Islet precursor cell (in vitro differentiated cells): ENCODE measurements at regions not wholly inside any gene's neighbourhood (a gene's known extent, or its start where the extent isn't known, plus 50 kb on each side); places are given as distances from the start of the nearest gene placed in this dataset.

ENCODE experiments used
- DNase-seq: peaks from one replicate; pipeline ENCODE4 v3.0.0-alpha.2; 2018

DNA sequence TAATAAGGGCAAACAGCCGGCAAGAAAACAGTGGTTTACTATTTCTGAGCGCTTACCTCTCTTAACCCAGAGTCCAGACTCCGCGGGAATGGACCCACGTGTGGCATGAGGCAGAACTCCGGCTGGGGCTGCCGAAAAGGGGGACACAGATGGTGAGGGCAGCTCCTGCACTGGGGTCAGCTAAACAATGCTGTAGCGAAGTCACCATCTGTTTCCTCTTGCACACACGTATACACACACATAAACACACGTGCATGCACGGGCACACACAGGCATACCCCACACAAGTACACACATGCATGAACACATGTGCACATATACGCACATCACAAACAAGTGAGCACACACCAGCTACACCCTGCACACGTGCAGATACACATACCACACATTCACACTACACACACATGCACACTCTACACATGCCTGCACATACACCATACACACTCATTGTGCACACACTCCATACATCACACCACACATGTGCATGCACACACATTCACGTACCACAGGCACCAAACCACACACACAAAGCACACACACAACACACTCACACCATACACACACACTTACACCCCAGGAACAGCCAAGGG is 105.9 kb upstream of the ID2 start:
- DNase-seq: peak; percentile 48

DNA sequence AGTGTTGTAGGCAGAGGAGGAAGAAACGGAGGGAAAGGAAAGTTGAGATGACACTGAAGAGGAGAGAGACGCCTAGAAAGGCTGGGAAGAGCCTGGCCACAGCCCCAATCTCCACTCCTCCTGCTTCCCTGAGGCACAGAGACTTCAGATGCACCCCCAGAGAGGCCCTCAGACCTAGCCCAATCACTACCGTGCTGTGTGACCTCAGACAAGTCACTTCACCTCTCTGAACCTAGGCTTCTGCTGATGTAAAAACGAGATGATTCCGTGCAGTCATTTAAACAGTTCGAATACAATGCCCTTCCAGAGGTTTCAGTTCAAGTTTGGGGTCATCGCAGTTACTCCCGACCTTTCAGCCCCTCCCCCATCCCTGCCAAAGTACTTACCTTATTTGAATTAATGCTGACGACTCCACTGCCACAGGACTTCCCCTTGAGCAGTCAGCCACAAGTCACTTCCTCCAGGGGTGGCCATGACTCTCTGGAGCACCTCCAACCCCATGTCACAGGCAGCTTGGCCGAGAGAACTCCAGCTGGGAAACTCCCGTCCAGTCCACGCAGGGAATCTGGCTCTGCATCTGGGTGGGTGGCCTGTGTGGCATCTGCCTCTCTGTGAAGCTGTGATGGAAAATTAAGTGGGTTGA is 105.2 kb upstream of the ID2 start:
- peak; percentile 51 for DNase-seq

DNA sequence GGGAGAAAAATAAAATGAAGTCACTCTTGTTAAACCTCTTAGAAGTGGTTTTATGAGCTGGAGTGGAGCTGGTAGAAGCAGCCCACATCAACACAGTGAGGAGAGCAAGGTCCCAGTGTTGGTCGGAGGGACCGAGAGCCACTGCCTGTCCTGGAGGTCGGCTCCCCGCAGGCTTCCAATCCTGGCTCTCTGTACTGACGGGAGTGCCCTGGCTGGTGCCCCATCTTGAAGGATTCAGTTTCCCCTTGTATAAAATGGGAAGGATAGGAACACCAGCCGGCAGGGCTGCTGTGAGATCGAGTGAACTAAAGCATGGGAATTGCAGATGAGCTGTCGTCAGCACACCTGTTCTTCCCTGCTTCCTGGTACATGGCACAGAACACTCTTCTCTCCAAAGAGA is 104.3 kb upstream of the ID2 start:
- peak; percentile 50 for DNase-seq

DNA sequence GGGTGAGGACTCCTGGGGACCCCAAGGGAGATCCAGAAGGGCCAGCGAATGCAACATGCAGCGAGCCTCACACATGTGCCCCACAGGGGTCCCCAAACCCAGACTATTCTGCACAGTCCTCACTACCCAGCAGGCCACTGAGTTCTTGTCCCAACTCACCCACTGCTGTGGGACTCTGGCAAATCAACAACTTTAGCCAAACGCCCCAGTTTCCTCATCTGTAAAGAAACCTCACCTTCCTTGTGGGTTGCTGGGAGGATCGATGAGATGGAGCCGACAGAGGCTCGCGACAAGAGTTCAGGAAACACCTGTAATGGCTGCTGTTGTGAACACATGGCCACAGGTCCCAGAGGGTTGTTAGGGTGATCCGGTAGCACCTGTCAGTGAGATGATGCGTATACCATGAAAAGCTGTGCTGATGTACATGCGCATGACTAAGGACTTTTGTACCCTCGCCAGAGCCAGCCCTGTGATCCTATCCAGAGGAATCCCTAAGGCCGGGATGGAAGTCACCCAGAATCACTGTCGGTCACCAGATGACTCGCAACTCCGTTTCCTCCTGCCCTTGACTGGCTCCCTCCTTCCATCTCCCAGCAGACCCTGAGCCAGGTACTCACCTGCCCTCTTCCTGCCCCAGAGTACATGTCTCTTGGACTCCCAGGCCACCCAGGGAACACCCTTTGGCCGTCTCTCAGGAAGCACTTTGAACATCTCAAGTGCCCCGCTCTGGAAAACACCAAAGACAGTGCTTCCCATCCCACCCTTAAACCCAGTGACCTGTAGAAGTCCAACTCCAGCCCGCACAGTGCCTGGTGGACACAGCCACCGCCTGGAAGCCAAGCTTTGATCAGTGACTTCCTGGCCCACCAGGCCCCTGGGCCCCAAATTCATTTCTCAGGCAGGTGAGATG is 103.3 kb upstream of the ID2 start:
- no peak for DNase-seq

DNA sequence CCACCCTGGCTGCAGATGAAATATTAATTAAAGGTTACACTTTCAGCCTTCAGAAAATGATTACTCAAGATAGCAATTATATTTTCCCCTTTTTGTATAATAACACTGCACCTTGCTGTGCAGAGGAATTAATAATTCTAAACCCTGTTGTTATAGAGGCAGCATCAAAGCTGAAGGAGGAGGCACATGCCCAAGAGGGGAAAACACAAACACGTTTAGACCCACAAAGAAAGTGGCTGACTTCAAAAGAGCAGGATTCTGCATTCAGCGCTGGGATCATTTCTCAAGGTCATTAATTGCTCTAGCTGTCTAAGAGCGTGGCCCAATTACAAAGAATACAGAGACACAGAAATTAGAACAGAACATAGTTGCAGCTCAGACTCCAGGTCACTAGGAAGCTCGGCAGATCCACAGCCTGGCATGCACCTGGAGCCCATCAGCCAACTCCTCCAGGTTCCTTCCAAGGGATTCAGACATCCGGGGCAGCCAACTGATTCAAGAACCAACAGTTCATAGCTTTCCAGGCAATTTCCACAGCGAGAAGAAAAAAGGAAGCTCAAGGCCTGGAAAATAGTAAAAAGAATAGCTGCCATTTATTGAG is 102.3 kb upstream of the ID2 start:
- DNase-seq: no peak

DNA sequence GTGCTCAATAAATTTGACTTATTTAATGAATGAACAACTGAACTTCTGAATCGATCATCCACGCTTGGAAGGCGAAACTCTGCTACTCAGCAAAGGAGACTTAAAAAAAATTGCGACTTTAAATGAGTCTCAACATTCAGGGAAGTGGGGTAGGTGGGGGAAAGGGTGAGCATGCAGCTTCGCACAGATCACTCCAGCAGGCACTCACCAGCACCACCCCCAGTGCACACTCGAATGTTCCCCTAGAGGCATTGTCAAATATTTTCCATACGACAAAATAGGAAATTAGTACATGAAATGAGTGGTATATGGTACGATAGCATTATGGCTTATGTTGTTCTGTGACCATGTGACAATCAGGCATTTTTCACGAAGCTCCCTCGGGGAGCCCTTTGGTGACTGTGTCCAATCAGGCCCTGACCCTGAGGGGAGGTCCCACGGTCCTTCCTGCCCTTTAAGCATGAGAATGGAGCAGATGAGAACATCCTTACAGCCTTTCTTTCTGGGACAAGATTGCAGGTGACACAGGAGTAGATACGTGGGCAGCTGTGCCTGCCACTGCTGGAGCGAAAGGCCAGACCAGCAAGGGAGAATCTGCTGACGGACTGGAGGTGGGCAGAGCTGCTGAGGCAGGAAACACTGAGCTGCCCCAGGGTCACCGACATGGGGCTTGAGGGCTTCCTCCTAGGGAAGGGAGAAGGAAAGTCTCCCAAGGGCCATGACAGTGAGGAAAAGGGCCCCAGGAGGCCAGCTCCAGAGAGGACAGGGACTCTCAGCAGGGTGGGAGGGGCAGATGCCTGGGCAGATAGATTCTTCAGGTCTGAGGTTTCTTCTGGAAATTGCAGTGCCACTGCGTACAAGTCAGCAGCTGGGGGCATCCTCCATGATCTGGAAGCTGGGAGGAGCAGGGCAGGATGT is 101.3 kb upstream of the ID2 start:
- DNase-seq: no peak

DNA sequence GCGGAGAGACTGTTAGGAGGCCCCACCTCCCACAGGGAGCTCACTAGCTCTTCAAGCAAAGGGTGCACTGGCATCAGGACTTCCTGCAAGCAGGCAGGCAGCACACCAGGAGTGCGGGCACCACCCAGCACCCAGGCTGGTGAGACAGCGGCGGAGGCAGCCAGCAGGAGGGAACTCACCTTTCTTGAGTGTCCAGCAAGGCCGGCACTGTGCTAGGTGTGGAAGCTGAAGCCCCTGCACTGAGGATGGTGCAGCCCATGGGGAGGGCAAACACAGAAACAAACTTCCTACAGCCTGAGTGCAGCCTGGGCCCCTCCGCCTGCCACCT is 100.7 kb upstream of the ID2 start:
- no peak for DNase-seq

DNA sequence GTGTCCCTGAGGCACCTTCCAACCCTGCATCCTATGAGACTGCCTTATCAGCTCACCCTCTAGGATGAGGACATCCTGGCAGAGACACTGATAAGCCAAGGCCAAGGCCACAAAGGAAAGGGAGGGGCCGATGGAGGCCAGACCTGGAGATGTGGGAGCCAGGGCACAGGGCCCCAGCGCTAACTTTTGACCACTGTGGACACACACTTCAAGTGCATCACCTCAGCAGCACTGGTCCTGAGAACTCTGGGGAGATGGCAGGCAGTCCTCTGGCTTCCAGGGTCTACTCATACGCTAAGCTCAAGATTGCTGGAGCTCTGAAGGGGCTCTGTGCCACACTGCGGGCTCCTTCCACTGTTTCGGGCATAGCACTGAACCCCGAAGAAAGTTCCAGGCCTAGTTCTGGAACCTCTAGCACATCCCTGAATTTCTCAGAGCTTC is 100.2 kb upstream of the ID2 start:
- no peak for DNase-seq

DNA sequence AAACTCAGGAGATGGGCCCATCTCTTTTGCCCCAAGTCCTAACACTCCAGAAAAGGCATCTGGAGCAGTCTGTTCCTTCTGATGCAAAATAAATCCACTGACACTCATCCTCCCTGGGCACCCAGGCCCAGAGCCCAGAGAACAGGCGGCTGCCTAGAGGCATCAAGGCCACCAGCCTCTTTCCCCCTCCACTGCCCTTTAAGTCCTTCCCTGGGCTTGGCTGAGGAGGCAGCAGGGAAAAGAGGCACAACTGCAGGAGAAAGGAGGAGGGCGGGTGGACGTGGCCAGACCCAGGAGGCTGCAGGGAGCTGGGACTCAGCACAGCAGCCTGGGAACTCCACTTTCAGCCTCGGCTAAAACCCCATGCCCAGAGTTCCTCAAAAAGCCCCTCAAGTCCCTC is 99.7 kb upstream of the ID2 start:
- DNase-seq: no peak

DNA sequence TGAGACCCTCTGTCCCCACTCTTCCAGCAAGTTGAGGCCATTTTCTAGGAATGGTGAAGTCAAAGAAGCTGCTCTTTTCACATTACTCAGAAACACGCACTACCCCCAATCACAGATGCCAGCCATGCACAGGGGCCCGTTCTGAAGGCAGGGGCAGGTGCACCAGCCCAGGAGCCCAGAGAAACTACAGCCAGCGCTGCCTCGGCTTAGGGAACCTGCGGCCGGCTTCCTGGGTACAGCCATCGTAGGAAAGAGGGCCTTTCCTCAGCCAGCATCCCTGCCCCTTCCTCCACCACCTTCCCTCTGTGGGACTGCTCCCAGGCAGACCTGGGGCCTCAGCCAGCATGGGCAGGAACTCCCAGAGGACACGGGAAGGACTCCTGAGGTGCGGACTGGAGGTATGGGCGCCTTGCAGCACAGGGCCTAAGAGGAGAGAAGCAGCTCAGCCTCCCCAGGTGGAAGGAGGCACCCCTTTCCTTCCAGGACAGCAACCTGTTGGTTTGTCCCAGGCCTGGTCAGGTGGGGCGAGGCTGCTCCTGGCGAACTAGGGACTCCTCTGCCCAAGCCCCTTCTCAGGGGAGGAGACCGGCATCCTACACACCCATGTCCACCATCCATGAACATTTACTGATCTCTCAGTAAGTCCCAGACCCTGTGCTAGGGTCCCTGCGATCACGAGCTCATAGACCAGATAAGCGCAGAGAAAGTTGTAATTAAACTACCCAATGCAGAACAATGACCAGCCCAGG is 99.0 kb upstream of the ID2 start:
- peak; percentile 59 for DNase-seq

DNA sequence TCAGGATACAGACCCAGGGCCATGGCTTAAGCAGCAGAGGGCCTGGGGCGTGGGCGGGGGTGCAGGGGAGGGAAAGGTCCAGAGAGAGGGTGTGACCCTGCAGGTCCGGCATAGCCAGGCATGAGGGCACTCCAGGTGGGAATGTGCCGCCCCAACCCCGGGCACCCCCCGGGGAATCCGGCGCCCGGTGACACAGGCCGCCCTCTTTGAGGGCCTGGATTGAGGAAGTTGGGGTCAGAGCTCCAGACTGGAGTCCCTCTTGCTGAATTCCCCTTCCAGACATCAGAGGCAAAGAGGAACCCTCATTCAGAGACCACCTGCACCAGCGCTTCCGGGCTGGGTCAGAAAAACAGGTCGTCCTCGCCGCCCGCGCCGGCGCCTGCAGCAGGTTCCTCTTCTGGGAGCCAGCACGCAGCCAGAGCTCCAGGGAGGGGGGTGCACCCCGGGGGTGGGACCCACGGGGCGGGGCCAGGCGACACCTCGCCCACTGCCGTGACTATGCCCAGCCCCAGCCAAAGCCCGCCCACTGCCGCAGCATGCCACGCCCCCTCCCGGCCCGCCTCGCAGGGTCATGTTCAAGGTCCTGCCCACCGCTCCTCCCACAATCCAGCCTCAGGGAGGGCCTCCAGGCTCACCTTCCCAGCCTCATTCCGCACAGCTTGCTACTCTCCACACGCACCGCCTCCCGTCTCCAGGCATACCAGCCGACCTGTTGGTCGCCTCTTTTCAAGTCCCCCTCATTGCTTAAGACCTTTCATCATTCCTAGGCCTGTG is 98.3 kb upstream of the ID2 start:
- peak; percentile 98 for DNase-seq

DNA sequence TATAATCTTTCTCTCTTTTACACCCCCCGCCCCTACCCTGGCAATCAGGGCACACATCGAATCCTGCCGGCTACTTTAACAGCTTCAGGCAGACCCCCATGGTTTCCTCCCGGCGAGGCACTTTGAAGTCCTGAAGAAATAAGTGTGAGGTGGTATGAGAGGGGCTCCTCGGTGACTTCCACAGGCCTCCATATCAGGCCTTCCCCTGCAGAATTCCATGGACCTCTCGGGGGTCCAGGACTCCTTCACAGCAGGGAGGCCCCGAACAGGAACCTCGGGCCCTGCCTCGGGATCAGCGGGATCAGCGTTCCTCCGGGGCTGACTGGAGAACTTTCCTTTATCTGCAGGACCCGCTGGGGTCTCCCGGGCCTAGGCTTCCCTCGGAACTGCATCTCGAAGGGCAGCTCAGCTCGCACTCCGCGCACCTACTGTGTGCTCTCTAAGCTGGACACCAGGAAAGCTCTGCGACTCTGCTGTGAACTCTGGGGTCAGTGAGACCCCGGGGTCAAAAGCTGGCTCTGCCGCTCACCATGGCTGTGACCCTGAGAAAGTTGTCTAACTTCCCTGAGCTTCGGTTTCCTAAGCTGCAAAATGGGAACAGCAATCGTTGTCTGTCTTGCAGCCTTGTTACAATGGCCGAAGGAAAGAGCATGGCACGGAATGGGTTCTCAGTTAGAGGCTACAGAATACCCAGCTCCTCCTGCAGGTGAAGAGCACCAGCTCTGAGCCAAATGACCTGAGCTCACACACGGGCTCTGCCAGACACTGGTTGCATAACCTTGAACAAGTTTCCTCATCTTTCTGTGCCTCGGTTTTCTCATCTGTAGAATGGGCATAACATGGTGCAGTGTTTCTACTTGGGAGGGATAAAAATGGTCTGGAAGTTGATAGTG is 97.4 kb upstream of the ID2 start:
- no peak for DNase-seq

DNA sequence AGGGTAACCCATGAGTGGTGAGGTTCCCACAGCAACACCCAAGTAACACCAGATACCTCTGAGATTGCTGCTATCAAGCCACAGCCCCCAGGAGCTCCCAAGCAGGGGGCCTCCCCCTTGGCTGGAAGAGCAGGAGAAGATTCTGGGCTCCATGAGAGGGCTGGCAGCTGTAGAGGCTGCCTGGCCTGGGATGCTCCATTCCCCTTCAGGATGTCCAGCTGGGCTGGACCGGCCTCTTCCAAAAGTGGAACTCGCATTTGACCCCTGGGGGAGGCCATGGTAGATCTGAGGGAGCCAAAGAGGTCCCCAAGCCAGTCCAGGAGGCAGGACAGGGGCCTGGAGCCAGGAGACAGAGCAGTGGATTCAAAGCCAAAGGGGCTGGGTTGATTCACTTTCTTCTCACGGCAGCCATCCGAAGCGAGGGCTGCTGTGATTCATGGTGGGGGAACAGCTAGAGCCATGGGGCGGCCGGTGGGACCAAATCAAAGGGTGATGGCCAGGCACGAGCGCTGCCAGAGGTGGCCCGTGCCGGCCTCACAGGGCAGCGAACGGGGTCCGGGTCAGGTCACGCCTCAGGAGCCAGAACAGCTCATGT is 95.3 kb upstream of the ID2 start:
- peak; percentile 53 for DNase-seq

DNA sequence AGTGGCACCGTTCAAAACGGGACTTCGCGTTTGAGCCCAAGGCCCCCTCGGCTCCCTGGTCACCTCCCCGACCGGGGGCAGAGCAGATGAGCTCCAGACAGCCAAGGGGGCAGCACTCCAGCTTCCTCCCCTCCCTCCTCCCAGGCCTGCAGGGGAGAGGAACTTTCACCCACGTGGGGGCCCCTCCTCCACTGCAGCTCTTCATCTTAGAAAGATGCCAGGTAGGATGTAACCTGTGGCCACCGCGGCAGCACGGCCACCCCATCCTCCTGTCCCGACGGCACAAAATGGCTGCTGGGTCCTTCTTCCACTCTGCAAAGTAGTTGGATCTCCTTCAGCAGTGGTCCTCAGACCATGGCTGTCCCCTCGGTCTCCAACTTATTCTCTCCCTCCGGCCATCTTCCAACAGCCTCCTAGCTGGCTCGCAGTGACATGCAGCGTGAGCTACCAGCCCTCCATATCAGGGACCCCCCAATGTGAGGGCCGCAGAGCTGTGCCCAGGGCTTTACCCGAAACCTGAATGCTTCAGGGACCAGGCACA is 94.5 kb upstream of the ID2 start:
- DNase-seq: peak; percentile 44

DNA sequence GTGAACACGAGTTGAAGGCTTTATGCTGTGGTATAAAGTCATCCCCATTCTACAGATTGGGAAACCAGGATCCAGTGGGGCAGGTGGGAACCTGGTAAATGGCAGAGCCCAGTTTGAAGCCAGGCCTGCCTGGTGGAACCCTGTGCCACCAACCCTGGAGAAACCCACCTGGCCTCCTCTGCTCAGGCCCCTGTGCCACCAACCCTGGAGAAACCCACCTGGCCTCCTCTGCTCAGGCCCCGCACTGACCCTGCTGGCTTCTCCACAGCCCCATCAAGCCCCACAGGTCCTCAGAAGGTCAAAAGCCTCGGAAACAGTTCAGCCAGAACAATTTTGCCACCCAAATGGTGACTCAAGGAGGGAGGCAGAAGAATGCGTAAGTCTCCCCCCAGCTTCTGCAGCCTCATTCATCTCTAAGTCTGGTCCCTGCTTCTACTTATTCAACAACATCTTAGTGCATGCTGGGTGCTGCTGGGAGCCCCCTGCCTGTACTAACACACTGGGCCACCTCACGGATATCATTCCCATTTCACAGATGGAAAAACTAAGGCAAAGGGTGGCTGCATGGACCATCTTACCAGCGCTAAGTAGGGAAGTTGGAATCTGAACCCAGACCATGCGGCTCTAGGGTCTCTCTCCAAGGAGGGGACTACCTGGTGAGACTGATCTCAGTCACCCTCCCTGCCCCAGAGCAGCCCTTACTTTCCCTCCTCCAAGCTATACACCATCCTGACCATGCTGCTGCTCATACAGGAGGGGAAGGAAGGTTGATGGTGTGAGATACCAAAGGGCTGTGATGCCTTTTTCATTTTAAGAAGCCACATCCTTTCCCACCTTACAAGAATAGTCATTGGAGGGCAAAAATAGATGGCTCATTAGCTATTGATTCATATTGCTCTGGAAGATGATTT is 93.7 kb upstream of the ID2 start:
- DNase-seq: peak; percentile 43

DNA sequence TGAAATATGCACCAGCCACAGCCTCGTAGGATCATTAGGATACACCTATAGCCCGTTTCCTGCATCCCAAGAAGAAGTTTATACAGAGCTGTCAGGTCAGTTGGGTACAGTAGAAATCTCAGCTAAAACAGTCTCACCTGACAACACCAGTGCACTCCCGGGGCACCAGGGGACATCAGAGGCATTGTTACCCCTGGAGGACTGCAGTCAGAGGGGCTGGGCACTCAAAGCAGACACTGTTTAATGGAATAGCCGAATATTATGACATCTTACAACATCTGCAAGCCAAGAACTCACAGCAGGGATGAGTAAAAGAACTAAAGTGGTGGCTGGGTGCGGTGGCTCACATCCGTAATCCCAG is 93.0 kb upstream of the ID2 start:
- peak; percentile 31 for DNase-seq

DNA sequence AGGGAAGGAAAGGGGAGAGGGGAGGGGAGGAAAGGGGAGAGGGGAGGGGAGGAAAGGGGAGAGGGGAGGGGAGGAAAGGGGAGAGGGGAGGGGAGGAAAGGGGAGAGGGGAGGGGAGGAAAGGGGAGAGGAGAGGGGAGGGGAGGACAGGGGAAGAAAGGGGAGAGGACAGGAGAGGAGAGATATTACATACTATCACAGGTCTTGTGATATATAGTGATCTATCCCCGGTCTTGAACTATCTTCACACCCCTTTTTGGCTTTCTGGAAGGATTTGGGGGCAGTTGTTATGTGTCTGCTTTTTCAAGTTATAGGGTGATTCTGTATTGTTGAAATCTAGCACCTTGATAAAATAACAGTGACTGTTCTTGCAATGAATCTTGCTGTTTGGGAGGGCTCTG is 92.1 kb upstream of the ID2 start:
- DNase-seq: peak; percentile 2

DNA sequence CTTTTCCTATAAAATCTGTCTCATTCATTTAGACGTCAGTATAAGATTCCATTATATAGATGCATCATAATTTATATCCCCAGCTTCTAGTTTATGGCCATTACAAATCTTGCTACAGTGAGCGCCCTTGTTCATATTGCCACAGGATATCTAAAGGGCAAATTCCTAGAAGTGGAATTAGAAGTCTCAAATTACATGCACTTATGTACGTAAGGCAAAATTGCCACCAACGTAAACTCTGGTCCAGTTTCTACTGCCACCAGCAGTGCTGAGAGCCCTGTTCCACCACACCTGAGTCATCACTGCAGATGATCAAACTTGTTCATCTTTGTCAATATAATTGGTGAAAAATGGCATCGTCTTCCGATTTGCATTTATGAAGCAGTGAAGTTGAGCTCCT is 90.9 kb upstream of the ID2 start:
- peak; percentile 17 for DNase-seq
